CD1c-positive myeloid dendritic cell (primary cell): ENCODE measurements at regions not wholly inside any gene's neighbourhood (a gene's known extent, or its start where the extent isn't known, plus 50 kb on each side); places are given as distances from the start of the nearest gene placed in this dataset.
"Not testable (repeated sequence)": the region's sequence is repeated elsewhere in the genome, so short reads cannot be mapped to it uniquely, and the experiment has no call there.

Experiments
- DNase-seq: peaks from one replicate; pipeline ENCODE4 v3.0.0-alpha.2; 2016; ENCODE audit errors: extremely low spot score

GRCh38 chr13:90793261-90793820, 554.1 kb upstream of the MIR17HG start:
- DNase-seq, result no peak

GRCh38 chr13:90796474-90796873, 551.0 kb upstream of the MIR17HG start:
- DNase-seq, result no peak

- DNase-seq, result no peak
Measured at GRCh38 chr13:90797335-90797734, 550.2 kb upstream of the MIR17HG start.

- peak; percentile 22 for DNase-seq
Measured at GRCh38 chr13:90798381-90798780, 549.1 kb upstream of the MIR17HG start.

GRCh38 chr13:90800082-90800746, 547.3 kb upstream of the MIR17HG start:
- peak; percentile 71 for DNase-seq

- DNase-seq, result no peak
Measured at GRCh38 chr13:90801621-90802020, 545.9 kb upstream of the MIR17HG start.

GRCh38 chr13:90803210-90803609, 544.3 kb upstream of the MIR17HG start:
- DNase-seq, result no peak

GRCh38 chr13:90806016-90806615, 541.4 kb upstream of the MIR17HG start:
- no peak for DNase-seq

GRCh38 chr13:90806892-90807291, 540.6 kb upstream of the MIR17HG start:
- no peak for DNase-seq

- no peak for DNase-seq
Measured at GRCh38 chr13:90808838-90809237, 538.6 kb upstream of the MIR17HG start.

- no peak for DNase-seq
Measured at GRCh38 chr13:90824032-90824431, 523.5 kb upstream of the MIR17HG start.

GRCh38 chr13:90826688-90827087, 520.8 kb upstream of the MIR17HG start:
- no peak for DNase-seq

GRCh38 chr13:90830782-90831181, 516.7 kb upstream of the MIR17HG start:
- no peak for DNase-seq

GRCh38 chr13:90833951-90834350, 513.5 kb upstream of the MIR17HG start:
- DNase-seq, result no peak

GRCh38 chr13:90834700-90835099, 512.8 kb upstream of the MIR17HG start:
- no peak for DNase-seq

GRCh38 chr13:90835826-90836225, 511.7 kb upstream of the MIR17HG start:
- DNase-seq, result no peak

GRCh38 chr13:90838317-90838960, 509.0 kb upstream of the MIR17HG start:
- no peak for DNase-seq

GRCh38 chr13:90839061-90839460, 508.4 kb upstream of the MIR17HG start:
- no peak for DNase-seq

GRCh38 chr13:90846936-90847335, 500.6 kb upstream of the MIR17HG start:
- no peak for DNase-seq

- DNase-seq, result not testable (repeated sequence)
Measured at GRCh38 chr13:90853666-90854065, 493.8 kb upstream of the MIR17HG start.

GRCh38 chr13:90857921-90858320, 489.6 kb upstream of the MIR17HG start:
- no peak for DNase-seq

- DNase-seq, result no peak
Measured at GRCh38 chr13:90866006-90866405, 481.5 kb upstream of the MIR17HG start.

GRCh38 chr13:90867336-90867683, 480.2 kb upstream of the MIR17HG start:
- peak; percentile 81 for DNase-seq
